K562 (cell line): ENCODE measurements at regions not wholly inside any gene's neighbourhood (a gene's known extent, or its start where the extent isn't known, plus 50 kb on each side); places are given as distances from the start of the nearest gene placed in this dataset.

Experiments used
- C11orf30 ChIP-seq: fragments of 450-650 bp; IDR thresholded peaks from 2 replicates; pipeline ENCODE4 v1.6.1; 2016; ENCODE audit warnings: low read depth, mild to moderate bottlenecking
- CBFA2T2 ChIP-seq: fragments of 450-650 bp; conservative IDR thresholded peaks from 2 replicates; pipeline ENCODE4 v1.6.1; 2017; ENCODE audit warnings: mild to moderate bottlenecking
- DPF2 ChIP-seq: fragments of 450-650 bp; IDR thresholded peaks from 2 replicates; pipeline ENCODE4 v1.6.1; 2016
- FOSL1 ChIP-seq: fragments of 200-800 bp; sonication (Bioruptor generic); conservative IDR thresholded peaks from 2 replicates; pipeline ENCODE4 v1.6.1; 2016; ENCODE audit warnings: missing genetic modification characterization, missing compliant biosample characterization
- MYBL2 ChIP-seq, 2 experiments: fragments of 450-650 bp in 1 of 2; sonication (generic) in 1 of 2; formaldehyde crosslinking in 1 of 2; IDR thresholded peaks; 2 replicates each; pipeline versions ENCODE4 v1.6.1 to v1.8.1; 2017 to 2022; ENCODE audit warnings: borderline replicate concordance in 1 of 2, inconsistent platforms in 1 of 2, low read depth in 1 of 2, mild to moderate bottlenecking in 1 of 2, missing genetic modification reagents in 1 of 2, moderate library complexity in 1 of 2
- NRF1 ChIP-seq, 2 experiments: fragments of 450-650 bp; IDR thresholded peaks in 1 of 2; conservative IDR thresholded peaks in 1 of 2; 2 replicates each; pipeline ENCODE4 v1.6.1; 2014; ENCODE audit warnings: mild to moderate bottlenecking in 2 of 2
- PREB ChIP-seq: sonication (generic); formaldehyde crosslinking; IDR thresholded peaks from 2 replicates; pipeline ENCODE4 v1.8.1; 2023; ENCODE audit warnings: mild to moderate bottlenecking, missing genetic modification reagents
- RBM15 ChIP-seq: fragments of 200-400 bp; formaldehyde crosslinking; IDR thresholded peaks from 2 replicates; pipeline ENCODE4 v1.6.1; 2018; ENCODE audit warnings: mild to moderate bottlenecking, low read length, moderate library complexity; ENCODE audit not compliant: insufficient read depth
- RBM25 ChIP-seq: fragments of 200-400 bp; formaldehyde crosslinking; IDR thresholded peaks from 2 replicates; pipeline ENCODE4 v1.6.1; 2018; ENCODE audit warnings: low read length, low read depth, moderate library complexity; ENCODE audit not compliant: severe bottlenecking
- RCOR1 ChIP-seq, 2 experiments: IDR thresholded peaks; 2 replicates each; pipeline ENCODE4 v1.6.1; 2012; ENCODE audit warnings: low read depth in 2 of 2, low read length in 2 of 2, borderline replicate concordance in 1 of 2, improper control_type of control experiment in 1 of 2
- REST ChIP-seq, 2 experiments: fragments of 450-650 bp; formaldehyde crosslinking in 1 of 2; IDR thresholded peaks; 2 replicates each; pipeline versions ENCODE4 v1.4.0 to v1.6.1; 2014 to 2020; ENCODE audit warnings: mild to moderate bottlenecking in 2 of 2, borderline replicate concordance in 1 of 2, low read depth in 1 of 2
- SRSF3 ChIP-seq: fragments of 200-400 bp; formaldehyde crosslinking; IDR thresholded peaks from 2 replicates; pipeline ENCODE4 v1.6.1; 2016; ENCODE audit warnings: mild to moderate bottlenecking, low read length, moderate library complexity; ENCODE audit not compliant: insufficient read depth
- STAG1 ChIP-seq: sonication (generic); formaldehyde crosslinking; IDR thresholded peaks from 2 replicates; pipeline ENCODE4 v1.5.0; 2020; ENCODE audit warnings: missing genetic modification reagents, borderline replicate concordance
- STAT5A ChIP-seq: IDR thresholded peaks from 2 replicates; pipeline ENCODE4 v1.6.1; 2012; ENCODE audit warnings: low read length, inconsistent platforms, borderline replicate concordance
- THAP7 ChIP-seq: fragments of 250-450 bp; sonication (Bioruptor Pico); IDR thresholded peaks from 2 replicates; pipeline ENCODE4 v1.5.0; 2021
- ZFPM2 ChIP-seq: fragments of 250-450 bp; sonication (Bioruptor Pico); IDR thresholded peaks from 2 replicates; pipeline ENCODE4 v1.5.1; 2022; ENCODE audit warnings: mild to moderate bottlenecking

GRCh38 chr7:25578991-25579777, 350.9 kb upstream of the NPVF start (continued):
- TF ChIP-seq REST (IDR thresholded peaks at IDR 0.05; ENCODE audit: borderline replicate concordance) (no peak), REST (CRISPR knock-in tag; IDR thresholded peaks at IDR 0.05; ENCODE audit: low read depth) (no peak), C11orf30 (peak; percentile 92), STAT5A (no peak), FOSL1 (tag) (peak; percentile 53), STAG1 (CRISPR knock-in tag) (no peak), CBFA2T2 (peak; percentile 52), ZFPM2 (CRISPR knock-in tag) (no peak), RBM15 (no peak), MYBL2 (IDR thresholded peaks at IDR 0.05; ENCODE audit: low read depth) (no peak), MYBL2 (CRISPR knock-in tag; IDR thresholded peaks at IDR 0.05; ENCODE audit: borderline replicate concordance) (no peak), NRF1 (conservative IDR thresholded peaks at IDR 0.05 in 1 of 2, IDR thresholded peaks at IDR 0.05 in 1 of 2) (no peak), RBM25 (no peak), RCOR1 (IDR thresholded peaks at IDR 0.05; ENCODE audit: borderline replicate concordance in 1 of 2, low read depth in 2 of 2, low read length in 2 of 2) (peak in 1 of 2 experiments; percentile 81; a peak in 2 of 4 replicates), PREB (CRISPR knock-in tag) (no peak), THAP7 (CRISPR knock-in tag) (no peak), SRSF3 (no peak), DPF2 (peak; percentile 35; the same call in 1 of the 2 replicates)
